ENCODE measurements at regions not wholly inside any gene's neighbourhood (a gene's known extent, or its start where the extent isn't known, plus 50 kb on each side); places are given as distances from the start of the nearest gene placed in this dataset.

DNA sequence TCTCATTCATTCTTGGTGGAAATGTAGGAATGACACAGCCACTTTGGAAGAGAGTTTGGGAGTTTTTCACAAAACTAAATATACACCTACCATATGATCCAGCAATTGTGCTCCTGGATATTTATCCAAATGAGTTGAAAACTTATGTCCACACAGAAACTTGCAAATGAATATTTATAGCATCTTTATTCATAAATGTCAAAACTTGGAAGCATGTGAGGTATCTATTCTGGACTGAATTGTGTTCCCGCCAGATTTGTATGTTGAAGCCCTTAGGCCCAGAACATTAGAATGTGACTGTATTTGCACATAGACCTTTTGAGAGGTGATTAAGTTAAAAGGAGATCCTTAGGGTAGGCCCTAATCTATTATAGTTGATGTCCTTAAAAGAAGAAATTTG lies 409.4 kb upstream of the SYT4 start:
- H3K4me3 ChIP-seq (ENCODE audit: low read depth, low read length): no peak overlapping the region
- TF ChIP-seq, protein P1, sequence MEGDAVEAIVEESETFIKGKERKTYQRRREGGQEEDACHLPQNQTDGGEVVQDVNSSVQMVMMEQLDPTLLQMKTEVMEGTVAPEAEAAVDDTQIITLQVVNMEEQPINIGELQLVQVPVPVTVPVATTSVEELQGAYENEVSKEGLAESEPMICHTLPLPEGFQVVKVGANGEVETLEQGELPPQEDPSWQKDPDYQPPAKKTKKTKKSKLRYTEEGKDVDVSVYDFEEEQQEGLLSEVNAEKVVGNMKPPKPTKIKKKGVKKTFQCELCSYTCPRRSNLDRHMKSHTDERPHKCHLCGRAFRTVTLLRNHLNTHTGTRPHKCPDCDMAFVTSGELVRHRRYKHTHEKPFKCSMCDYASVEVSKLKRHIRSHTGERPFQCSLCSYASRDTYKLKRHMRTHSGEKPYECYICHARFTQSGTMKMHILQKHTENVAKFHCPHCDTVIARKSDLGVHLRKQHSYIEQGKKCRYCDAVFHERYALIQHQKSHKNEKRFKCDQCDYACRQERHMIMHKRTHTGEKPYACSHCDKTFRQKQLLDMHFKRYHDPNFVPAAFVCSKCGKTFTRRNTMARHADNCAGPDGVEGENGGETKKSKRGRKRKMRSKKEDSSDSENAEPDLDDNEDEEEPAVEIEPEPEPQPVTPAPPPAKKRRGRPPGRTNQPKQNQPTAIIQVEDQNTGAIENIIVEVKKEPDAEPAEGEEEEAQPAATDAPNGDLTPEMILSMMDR (IDR thresholded peaks at IDR 0.05; ENCODE audit: low read depth, low read length): no peak

DNA sequence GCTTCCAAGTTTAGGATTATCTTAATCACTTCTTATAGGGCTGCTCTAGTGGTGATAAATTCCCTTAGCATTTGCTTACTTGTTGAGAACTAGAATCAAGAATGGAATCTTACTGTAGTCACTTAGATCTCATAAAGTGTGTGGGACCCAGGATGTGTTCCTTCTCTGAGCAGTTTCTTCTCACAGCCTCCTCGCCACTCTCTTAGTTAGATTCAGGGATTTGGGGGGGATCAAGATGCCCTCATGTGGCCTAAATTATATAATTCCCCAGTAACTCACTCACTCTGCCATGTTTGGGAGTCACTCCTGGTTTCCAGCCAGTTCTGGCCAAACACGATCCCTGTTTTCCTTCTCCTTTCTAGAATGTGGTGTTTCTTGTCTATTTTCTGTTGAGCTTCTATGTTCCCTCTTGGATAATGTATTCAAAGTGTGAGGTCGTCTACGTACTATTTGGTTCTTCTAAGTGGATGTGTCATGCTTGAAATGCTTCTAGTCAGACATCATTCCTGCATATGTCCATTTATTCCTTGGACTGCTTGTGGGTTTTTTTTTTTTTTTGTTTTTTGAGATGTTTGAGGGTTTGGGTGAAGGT lies 414.9 kb upstream of the SYT4 start:
- no peak overlapping the region for H3K4me3 ChIP-seq (ENCODE audit: low read depth, low read length)
- TF ChIP-seq, protein P1 (IDR thresholded peaks at IDR 0.05; ENCODE audit: low read depth, low read length): no peak

DNA sequence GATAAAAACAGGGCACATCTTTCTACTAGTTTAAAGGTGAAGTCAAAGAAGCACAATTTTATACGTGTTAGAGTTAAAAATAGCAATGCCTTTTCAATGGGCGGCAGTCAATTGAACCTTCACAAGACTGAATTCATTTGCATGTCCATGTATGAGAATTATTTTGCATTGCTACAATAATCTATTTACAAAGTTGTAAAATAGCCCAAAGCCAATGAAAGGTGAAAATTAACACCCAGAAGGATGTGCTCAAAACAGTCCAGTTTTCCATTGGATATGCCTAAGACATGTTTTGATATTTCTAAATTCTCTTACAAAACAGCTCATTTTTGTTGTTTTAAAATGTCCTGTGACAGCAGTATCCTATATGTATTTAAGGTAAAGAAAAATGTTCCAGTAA lies 425.1 kb upstream of the SYT4 start:
- TF ChIP-seq, protein P1 (IDR thresholded peaks at IDR 0.05; ENCODE audit: low read depth, low read length): no peak

DNA sequence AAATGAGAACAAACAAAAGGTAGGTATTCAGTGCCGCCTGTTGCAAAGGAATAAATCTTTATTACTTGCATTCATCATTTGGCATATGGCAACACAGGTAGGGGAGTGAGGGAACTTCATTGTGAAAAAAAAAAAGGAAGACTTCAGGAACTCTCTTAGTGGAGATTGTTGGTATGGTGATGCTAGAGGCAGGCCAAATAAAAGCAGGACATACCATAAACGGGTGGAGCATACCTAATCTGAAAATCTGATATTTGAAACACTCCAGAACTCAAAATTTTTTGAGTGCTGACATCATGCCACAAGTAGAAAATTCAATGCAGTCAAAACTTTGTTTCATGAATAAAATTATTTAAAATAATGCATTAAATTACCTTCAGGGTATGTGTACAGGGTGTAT lies 425.8 kb upstream of the SYT4 start:
- TF ChIP-seq, protein P1 (IDR thresholded peaks at IDR 0.05; ENCODE audit: low read depth, low read length): no peak
- H3K4me3 ChIP-seq (ENCODE audit: low read depth, low read length): no peak overlapping the region

More for the DNA sequence above, 425.1 kb upstream of the SYT4 start:
- H3K4me3 ChIP-seq (ENCODE audit: low read depth, low read length): no peak overlapping the region

DNA sequence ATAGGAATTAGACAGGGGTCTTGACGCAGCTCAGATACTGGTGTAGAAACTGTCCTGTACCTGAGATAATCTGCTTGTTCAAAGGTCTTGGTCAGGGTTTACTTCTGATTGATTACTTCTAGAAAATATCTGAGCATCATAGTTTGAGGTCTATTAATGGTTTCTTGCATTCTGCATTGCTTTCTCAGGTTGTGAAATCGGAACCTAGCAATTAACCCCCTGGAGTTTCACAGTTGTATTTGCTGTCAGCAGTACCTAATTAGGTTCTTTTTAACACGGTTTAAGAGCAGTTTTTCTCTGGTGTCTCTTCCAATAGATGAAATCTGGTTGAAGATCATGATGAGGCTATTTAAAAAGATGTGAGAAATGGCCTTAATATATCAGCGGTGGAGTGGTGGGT lies 428.6 kb upstream of the SYT4 start:
- H3K4me3 ChIP-seq (ENCODE audit: low read depth, low read length): no peak overlapping the region
- TF ChIP-seq, protein P1 (IDR thresholded peaks at IDR 0.05; ENCODE audit: low read depth, low read length): no peak

DNA sequence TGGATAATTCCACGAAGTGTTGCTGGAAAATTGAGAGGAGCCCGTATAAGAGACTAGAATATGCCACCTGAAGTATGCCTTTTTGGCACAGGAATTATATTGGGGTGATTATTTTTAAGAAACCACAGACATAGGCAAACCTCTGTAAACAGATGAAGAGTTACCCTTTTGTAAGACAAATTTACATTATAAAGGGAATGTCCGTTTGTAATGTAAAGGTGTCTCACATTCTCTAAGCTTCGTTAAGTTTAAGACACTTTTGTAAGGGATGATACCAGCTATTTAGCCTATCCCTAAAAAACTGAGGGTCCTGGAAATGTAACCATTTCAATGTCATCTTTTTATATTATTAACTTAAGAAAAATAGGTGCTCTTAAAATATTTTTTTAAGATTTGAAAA lies 432.8 kb upstream of the SYT4 start:
- TF ChIP-seq, protein P1 (IDR thresholded peaks at IDR 0.05; ENCODE audit: low read depth, low read length): no peak
- H3K4me3 ChIP-seq (ENCODE audit: low read depth, low read length): no peak overlapping the region

DNA sequence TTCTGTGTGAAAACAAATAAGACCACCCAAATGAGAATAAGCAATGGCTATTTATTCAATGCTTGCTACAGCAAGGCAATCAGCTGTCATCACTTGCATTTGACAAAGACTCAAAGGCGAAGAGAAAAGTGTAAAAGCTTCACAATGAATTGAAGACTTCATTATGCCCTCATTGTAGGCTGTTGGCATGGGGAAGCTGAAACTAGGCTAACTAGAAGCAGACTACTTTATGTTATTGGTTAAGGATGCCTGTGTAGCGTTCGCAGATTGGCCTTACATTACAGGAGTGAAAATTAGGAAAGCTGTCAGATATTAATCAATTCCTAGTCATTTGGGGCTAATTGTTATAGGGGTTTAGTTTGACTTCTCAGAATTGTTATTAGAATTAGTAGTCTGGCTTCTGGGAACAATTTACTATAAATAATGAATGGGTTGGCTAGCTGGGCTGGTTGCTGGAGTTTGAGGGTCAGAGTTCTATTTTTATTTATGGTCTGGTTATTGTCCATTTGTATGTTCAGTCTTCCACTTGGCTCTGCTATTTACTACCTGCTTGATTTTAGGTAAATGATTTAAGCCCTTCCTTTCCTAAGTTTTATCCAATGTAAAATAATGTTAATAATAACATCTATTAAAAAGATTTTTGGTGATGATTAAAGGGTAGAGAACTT lies 437.2 kb upstream of the SYT4 start:
- no peak overlapping the region for H3K4me3 ChIP-seq (ENCODE audit: low read depth, low read length)
- TF ChIP-seq, protein P1 (IDR thresholded peaks at IDR 0.05; ENCODE audit: low read depth, low read length): no peak
